HCT116 (cell line): ENCODE measurements at regions not wholly inside any gene's neighbourhood (a gene's known extent, or its start where the extent isn't known, plus 50 kb on each side); places are given as distances from the start of the nearest gene placed in this dataset.

Experiments used
- ATAC-seq: fragments of 200-7000 bp; cut with Tn5 transposase; 2 replicates; pipeline ENCODE4 v1.9.1; 2020; ENCODE audit warnings: mild to moderate bottlenecking, moderate library complexity
- BruUV-seq: library from RNA; stranded (reverse); fragments of 400-500 nt; replicated peaks from 2 replicates; lab custom pipeline; 2021; lab: Mats Ljungman, UMichigan
- CTCF ChIA-PET: fragments of 300-600 bp; sonication (Branson Sonifier 250); formaldehyde crosslinking; loops from one replicate; lab custom pipeline; 2021; ENCODE audit warnings: antibody characterized with exemption; lab: Charles Lee
- POLR2A ChIA-PET: fragments of 300-600, 350-600 bp; sonication (Branson Sonifier 250); formaldehyde crosslinking; loops from one replicate; lab custom pipeline; 2021; ENCODE audit warnings: antibody characterized with exemption; lab: Charles Lee
- RAD21 ChIA-PET, 2 experiments: fragments of 300-600 bp; sonication (Branson Sonifier 250); formaldehyde crosslinking; loops; one replicate each; lab custom pipeline; 2023; ENCODE audit warnings: low total read pairs in 2 of 2; ENCODE audit not compliant: uncharacterized antibody in 2 of 2, unreplicated experiment in 2 of 2, low non-redundant PET in 1 of 2; lab: Charles Lee
- DNase-seq: peaks from one replicate; pipeline ENCODE4 v3.0.0-alpha.2; 2010; ENCODE audit warnings: low read depth, low spot score
- H2AFZ ChIP-seq: fragments of 200-600 bp; shearing (Covaris generic), sonication (generic); 2 replicates; pipeline ENCODE4 v1.6.1; 2017; ENCODE audit warnings: low read depth, mixed run types, mixed read lengths, antibody characterized with exemption, low read length; ENCODE audit not compliant: poor library complexity, severe bottlenecking
- H3K27ac ChIP-seq: 2 replicates; pipeline ENCODE4 v1.5.1; 2012; ENCODE audit warnings: low read depth, low read length
- H3K27me3 ChIP-seq: fragments of 200-600 bp; sonication (generic); 2 replicates; pipeline ENCODE4 v1.6.1; 2016; ENCODE audit warnings: mixed run types, low read length, mixed read lengths; ENCODE audit not compliant: insufficient read depth
- H3K36me3 ChIP-seq, 2 experiments: fragments of 200-500 bp in 1 of 2; fragments of 200-600 bp in 1 of 2; sonication (Bioruptor generic) in 1 of 2; sonication (generic) in 1 of 2; 2 replicates each; pipeline versions ENCODE4 v1.5.1 to v1.6.1; 2014 to 2016; ENCODE audit warnings: low read length in 2 of 2, inconsistent platforms in 1 of 2, mixed read lengths in 1 of 2, mixed run types in 1 of 2; ENCODE audit not compliant: insufficient read depth in 2 of 2, control insufficient read depth in 1 of 2
- H3K4me1 ChIP-seq, 2 experiments: fragments of 200-600 bp in 1 of 2; sonication (generic) in 1 of 2; 2 replicates each; pipeline versions ENCODE4 v1.5.1 to v1.6.1; 2012 to 2017; ENCODE audit warnings: low read length in 2 of 2, inconsistent platforms in 1 of 2, mild to moderate bottlenecking in 1 of 2, mixed read lengths in 1 of 2, mixed run types in 1 of 2, moderate library complexity in 1 of 2; ENCODE audit not compliant: insufficient read depth in 2 of 2, control insufficient read depth in 1 of 2
- H3K4me2 ChIP-seq: fragments of 200-600 bp; sonication (generic); 2 replicates; pipeline ENCODE4 v1.6.1; 2017; ENCODE audit warnings: mixed run types, low read length, mixed read lengths
- H3K4me3 ChIP-seq, 2 experiments: fragments of 200-600 bp in 1 of 2; sonication (generic) in 1 of 2; replicated peaks in 1 of 2; 2 replicates each; pipeline ENCODE4 v1.5.1; 2011 to 2016; ENCODE audit warnings: low read length in 2 of 2, control low read depth in 1 of 2, low read depth in 1 of 2, mild to moderate bottlenecking in 1 of 2, mixed read lengths in 1 of 2, mixed run types in 1 of 2
- H3K79me2 ChIP-seq: fragments of 200-600 bp; sonication (generic); 2 replicates; pipeline ENCODE4 v1.6.1; 2017; ENCODE audit warnings: mild to moderate bottlenecking, mixed run types, low read length, moderate library complexity, mixed read lengths; ENCODE audit not compliant: insufficient read depth
- H3K9ac ChIP-seq: fragments of 200-600 bp; sonication (generic); 2 replicates; pipeline ENCODE4 v1.6.1; 2016; ENCODE audit warnings: low read length, mixed read lengths
- H3K9me2 ChIP-seq: fragments of 200-600 bp; sonication (generic), shearing (Covaris generic); 2 replicates; pipeline ENCODE4 v1.6.1; 2017; ENCODE audit warnings: mixed run types, mild to moderate bottlenecking, moderate library complexity; ENCODE audit not compliant: insufficient read depth
- H3K9me3 ChIP-seq, 2 experiments: fragments of 200-500 bp in 1 of 2; fragments of 200-600 bp in 1 of 2; sonication (Bioruptor generic) in 1 of 2; sonication (generic) in 1 of 2; 2 replicates each; pipeline ENCODE4 v1.6.1; 2014 to 2017; ENCODE audit warnings: low read length in 2 of 2, mixed read lengths in 2 of 2, inconsistent platforms in 1 of 2, low read depth in 1 of 2, mild to moderate bottlenecking in 1 of 2, mixed run types in 1 of 2, moderate library complexity in 1 of 2; ENCODE audit not compliant: control insufficient read depth in 1 of 2, insufficient read depth in 1 of 2
- H4K20me1 ChIP-seq: fragments of 200-600 bp; sonication (generic), shearing (Covaris generic); 2 replicates; pipeline ENCODE4 v1.6.1; 2017; ENCODE audit warnings: mixed run types, mild to moderate bottlenecking, moderate library complexity; ENCODE audit not compliant: insufficient read depth
- CBX3 ChIP-seq: IDR thresholded peaks from 2 replicates; pipeline ENCODE4 v1.6.1; 2012; ENCODE audit warnings: low read depth
- CEBPB ChIP-seq: IDR thresholded peaks from 2 replicates; pipeline ENCODE4 v1.6.1; 2012; ENCODE audit warnings: low read depth
- ELF1 ChIP-seq: IDR thresholded peaks from 2 replicates; pipeline ENCODE4 v1.6.1; 2012; ENCODE audit warnings: low read depth, borderline replicate concordance
- EZH2 ChIP-seq: fragments of 200-600 bp; sonication (generic); IDR thresholded peaks from 2 replicates; pipeline ENCODE4 v1.6.1; 2017; ENCODE audit warnings: antibody characterized with exemption, mixed run types
- EZH2phosphoT487 ChIP-seq: fragments of 200-600 bp; IDR thresholded peaks from 2 replicates; pipeline ENCODE4 v1.6.1; 2018; ENCODE audit warnings: antibody characterized with exemption, borderline replicate concordance
- JUND ChIP-seq: IDR thresholded peaks from 2 replicates; pipeline ENCODE4 v1.6.1; 2012
- POLR2A ChIP-seq: IDR thresholded peaks from 2 replicates; pipeline ENCODE4 v1.7.0; 2011; ENCODE audit warnings: borderline replicate concordance; ENCODE audit not compliant: insufficient read depth, insufficient read length; ENCODE audit errors: extremely low read depth
- RAD21 ChIP-seq: IDR thresholded peaks from 2 replicates; pipeline ENCODE4 v1.6.1; 2012; ENCODE audit warnings: low read depth, mild to moderate bottlenecking
- SIN3A ChIP-seq: IDR thresholded peaks from 2 replicates; pipeline ENCODE4 v1.6.1; 2012; ENCODE audit warnings: low read depth
- SP1 ChIP-seq: IDR thresholded peaks from 2 replicates; pipeline ENCODE4 v1.6.1; 2012; ENCODE audit warnings: low read depth
- SRF ChIP-seq: IDR thresholded peaks from 2 replicates; pipeline ENCODE4 v1.6.1; 2012; ENCODE audit warnings: low read depth
- TCF7L2 ChIP-seq: IDR thresholded peaks from 2 replicates; pipeline ENCODE4 v1.7.0; 2011; ENCODE audit warnings: borderline replicate concordance, inconsistent platforms; ENCODE audit not compliant: insufficient read depth, insufficient read length; ENCODE audit errors: extremely low read depth
- YY1 ChIP-seq: IDR thresholded peaks from 2 replicates; pipeline ENCODE4 v1.6.1; 2011; ENCODE audit warnings: low read length, low read depth, moderate library complexity, mild to moderate bottlenecking; ENCODE audit not compliant: insufficient replicate concordance; ENCODE audit errors: extremely low read depth
- ZFX ChIP-seq: fragments of 450-650 bp; IDR thresholded peaks from 2 replicates; pipeline ENCODE4 v1.6.1; 2017
- ZNF274 ChIP-seq: fragments of 200-500 bp; sonication (Bioruptor generic); IDR thresholded peaks from 2 replicates; pipeline ENCODE4 v1.6.1; 2014; ENCODE audit warnings: mild to moderate bottlenecking, low read depth, low read length, inconsistent platforms
- intact Hi-C: fragments of 100-400 bp; cut with micrococcal nuclease; formaldehyde crosslinking; loops from 2 replicates; pipeline ENCODE4 v1.10.0; 2022
- TF ChIP-seq, protein P1 (sequence below): IDR thresholded peaks from 2 replicates; pipeline ENCODE4 v1.6.1; 2011; ENCODE audit warnings: mild to moderate bottlenecking, low read length, moderate library complexity; ENCODE audit not compliant: insufficient replicate concordance; ENCODE audit errors: extremely low read depth
- TF ChIP-seq, protein P2 (sequence below): IDR thresholded peaks from 2 replicates; pipeline ENCODE4 v1.6.1; 2012; ENCODE audit warnings: low read depth
- TF ChIP-seq, protein P3 (sequence below), 3 experiments: fragments of 200-600 bp in 1 of 3; sonication (generic) in 1 of 3; IDR thresholded peaks in 2 of 3; conservative IDR thresholded peaks in 1 of 3; 2 replicates each; pipeline ENCODE4 v1.5.1; 2012 to 2017; ENCODE audit warnings: low read depth in 2 of 3, low read length in 2 of 3, antibody characterized with exemption in 1 of 3, borderline replicate concordance in 1 of 3, control low read depth in 1 of 3, mild to moderate bottlenecking in 1 of 3, mixed read lengths in 1 of 3, mixed run types in 1 of 3, moderate library complexity in 1 of 3; ENCODE audit not compliant: insufficient read depth in 1 of 3

DNA sequence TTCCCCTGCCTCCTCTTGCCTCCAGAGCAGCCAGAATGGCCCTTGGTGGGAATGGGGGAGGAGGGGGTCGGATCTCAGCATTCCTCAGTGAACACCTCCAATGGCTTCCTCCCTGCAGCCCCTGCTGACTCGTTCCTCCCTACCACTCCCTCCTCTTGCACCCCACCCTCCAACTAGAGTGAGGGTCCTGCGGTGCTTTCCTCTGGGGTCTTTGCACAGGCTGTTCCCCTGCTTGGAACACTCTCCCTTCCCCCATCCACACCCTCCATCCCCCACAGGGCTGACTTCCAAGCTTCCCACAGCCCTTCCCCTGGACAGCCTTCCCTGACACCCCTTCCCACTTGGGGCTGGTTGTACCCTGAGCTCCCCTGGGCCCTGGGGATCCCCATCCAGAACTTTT is 70.4 kb upstream of the NEK6 start:
- H3K4me2 ChIP-seq = no peak overlapping the region
- 0 out of 2 replicates have a peak, but pooled peaks cover 3% of the 10 kb centered on the region for H3K27me3 ChIP-seq
- no peaks in the 10 kb centered on the region for H3K9me2 ChIP-seq
- TF ChIP-seq CEBPB (no peak), CBX3 (no peak), SP1 (no peak), EZH2 (no peak), SRF (no peak), TCF7L2 (no peak), RAD21 (no peak), YY1 (no peak), ZFX (no peak), SIN3A (no peak), POLR2A (no peak), ZNF274 (no peak), EZH2phosphoT487 (no peak), JUND (no peak), ELF1 (no peak)
- TF ChIP-seq, protein P1, sequence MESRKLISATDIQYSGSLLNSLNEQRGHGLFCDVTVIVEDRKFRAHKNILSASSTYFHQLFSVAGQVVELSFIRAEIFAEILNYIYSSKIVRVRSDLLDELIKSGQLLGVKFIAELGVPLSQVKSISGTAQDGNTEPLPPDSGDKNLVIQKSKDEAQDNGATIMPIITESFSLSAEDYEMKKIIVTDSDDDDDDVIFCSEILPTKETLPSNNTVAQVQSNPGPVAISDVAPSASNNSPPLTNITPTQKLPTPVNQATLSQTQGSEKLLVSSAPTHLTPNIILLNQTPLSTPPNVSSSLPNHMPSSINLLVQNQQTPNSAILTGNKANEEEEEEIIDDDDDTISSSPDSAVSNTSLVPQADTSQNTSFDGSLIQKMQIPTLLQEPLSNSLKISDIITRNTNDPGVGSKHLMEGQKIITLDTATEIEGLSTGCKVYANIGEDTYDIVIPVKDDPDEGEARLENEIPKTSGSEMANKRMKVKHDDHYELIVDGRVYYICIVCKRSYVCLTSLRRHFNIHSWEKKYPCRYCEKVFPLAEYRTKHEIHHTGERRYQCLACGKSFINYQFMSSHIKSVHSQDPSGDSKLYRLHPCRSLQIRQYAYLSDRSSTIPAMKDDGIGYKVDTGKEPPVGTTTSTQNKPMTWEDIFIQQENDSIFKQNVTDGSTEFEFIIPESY = no peak
- TF ChIP-seq, protein P2, sequence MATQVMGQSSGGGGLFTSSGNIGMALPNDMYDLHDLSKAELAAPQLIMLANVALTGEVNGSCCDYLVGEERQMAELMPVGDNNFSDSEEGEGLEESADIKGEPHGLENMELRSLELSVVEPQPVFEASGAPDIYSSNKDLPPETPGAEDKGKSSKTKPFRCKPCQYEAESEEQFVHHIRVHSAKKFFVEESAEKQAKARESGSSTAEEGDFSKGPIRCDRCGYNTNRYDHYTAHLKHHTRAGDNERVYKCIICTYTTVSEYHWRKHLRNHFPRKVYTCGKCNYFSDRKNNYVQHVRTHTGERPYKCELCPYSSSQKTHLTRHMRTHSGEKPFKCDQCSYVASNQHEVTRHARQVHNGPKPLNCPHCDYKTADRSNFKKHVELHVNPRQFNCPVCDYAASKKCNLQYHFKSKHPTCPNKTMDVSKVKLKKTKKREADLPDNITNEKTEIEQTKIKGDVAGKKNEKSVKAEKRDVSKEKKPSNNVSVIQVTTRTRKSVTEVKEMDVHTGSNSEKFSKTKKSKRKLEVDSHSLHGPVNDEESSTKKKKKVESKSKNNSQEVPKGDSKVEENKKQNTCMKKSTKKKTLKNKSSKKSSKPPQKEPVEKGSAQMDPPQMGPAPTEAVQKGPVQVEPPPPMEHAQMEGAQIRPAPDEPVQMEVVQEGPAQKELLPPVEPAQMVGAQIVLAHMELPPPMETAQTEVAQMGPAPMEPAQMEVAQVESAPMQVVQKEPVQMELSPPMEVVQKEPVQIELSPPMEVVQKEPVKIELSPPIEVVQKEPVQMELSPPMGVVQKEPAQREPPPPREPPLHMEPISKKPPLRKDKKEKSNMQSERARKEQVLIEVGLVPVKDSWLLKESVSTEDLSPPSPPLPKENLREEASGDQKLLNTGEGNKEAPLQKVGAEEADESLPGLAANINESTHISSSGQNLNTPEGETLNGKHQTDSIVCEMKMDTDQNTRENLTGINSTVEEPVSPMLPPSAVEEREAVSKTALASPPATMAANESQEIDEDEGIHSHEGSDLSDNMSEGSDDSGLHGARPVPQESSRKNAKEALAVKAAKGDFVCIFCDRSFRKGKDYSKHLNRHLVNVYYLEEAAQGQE = no peak
- TF ChIP-seq, protein P3, sequence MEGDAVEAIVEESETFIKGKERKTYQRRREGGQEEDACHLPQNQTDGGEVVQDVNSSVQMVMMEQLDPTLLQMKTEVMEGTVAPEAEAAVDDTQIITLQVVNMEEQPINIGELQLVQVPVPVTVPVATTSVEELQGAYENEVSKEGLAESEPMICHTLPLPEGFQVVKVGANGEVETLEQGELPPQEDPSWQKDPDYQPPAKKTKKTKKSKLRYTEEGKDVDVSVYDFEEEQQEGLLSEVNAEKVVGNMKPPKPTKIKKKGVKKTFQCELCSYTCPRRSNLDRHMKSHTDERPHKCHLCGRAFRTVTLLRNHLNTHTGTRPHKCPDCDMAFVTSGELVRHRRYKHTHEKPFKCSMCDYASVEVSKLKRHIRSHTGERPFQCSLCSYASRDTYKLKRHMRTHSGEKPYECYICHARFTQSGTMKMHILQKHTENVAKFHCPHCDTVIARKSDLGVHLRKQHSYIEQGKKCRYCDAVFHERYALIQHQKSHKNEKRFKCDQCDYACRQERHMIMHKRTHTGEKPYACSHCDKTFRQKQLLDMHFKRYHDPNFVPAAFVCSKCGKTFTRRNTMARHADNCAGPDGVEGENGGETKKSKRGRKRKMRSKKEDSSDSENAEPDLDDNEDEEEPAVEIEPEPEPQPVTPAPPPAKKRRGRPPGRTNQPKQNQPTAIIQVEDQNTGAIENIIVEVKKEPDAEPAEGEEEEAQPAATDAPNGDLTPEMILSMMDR (IDR thresholded peaks at IDR 0.05 in 2 of 3, conservative IDR thresholded peaks at IDR 0.05 in 1 of 3; ENCODE audit: borderline replicate concordance in 1 of 3, insufficient read depth in 1 of 3, low read depth in 2 of 3, low read length in 2 of 3) = no peak
- no peaks in the 10 kb centered on the region; a peak in 1 of 4 replicates for H3K9me3 ChIP-seq
- H4K20me1 ChIP-seq = no peaks in the 10 kb centered on the region
- ChIA-PET RAD21 (no interaction called here), POLR2A (no interaction called here), CTCF (no interaction called here)
- DNase-seq (no peak), ATAC-seq (no peak)
- intact Hi-C loops = no loop called here
- BruUV-seq = no TSS peak
- H3K79me2 ChIP-seq = no peaks in the 10 kb centered on the region
- no peak overlapping the region for H3K27ac ChIP-seq
- H3K9ac ChIP-seq = no peak overlapping the region
- no peak overlapping the region for H3K4me3 ChIP-seq
- no peaks in the 10 kb centered on the region for H3K4me1 ChIP-seq
- no peaks in the 10 kb centered on the region for H3K36me3 ChIP-seq
- no peak overlapping the region for H2AFZ ChIP-seq
